B cell (primary cell): ENCODE measurements at regions not wholly inside any gene's neighbourhood (a gene's known extent, or its start where the extent isn't known, plus 50 kb on each side); places are given as distances from the start of the nearest gene placed in this dataset.

Source experiments
- ATAC-seq: fragments of 200-7000 bp; cut with Tn5 transposase; one replicate; pipeline ENCODE4 v1.10.0; 2021; ENCODE audit warnings: low read depth, mild to moderate bottlenecking, moderate number of reproducible peaks, moderate library complexity
- CTCF ChIA-PET: fragments of 350-600 bp; sonication (Branson Sonifier 250); formaldehyde crosslinking; loops from one replicate; lab custom pipeline; 2021; ENCODE audit warnings: antibody characterized with exemption, inconsistent platforms; lab: Charles Lee
- POLR2A ChIA-PET: fragments of 350-600 bp; sonication (Branson Sonifier 250); formaldehyde crosslinking; loops from one replicate; lab custom pipeline; 2021; ENCODE audit warnings: antibody characterized with exemption; lab: Charles Lee
- DNase-seq: peaks from one replicate; pipeline ENCODE4 v3.0.0; 2013
- H2AFZ ChIP-seq: 2 replicates; pipeline ENCODE4 v1.6.1; 2012; ENCODE audit warnings: mild to moderate bottlenecking, low read depth, low read length; ENCODE audit not compliant: insufficient read depth, poor library complexity, severe bottlenecking
- H3K27ac ChIP-seq, 2 donors: 1 replicate in 1 of 2; 2 replicates in 1 of 2; pipeline ENCODE4 v1.5.1; 2012 to 2013; ENCODE audit warnings: low read length in 2 of 2, mild to moderate bottlenecking in 2 of 2, moderate library complexity in 1 of 2
- H3K27me3 ChIP-seq, 4 experiments: fragments of 200-600 bp in 1 of 4; sonication (generic) in 1 of 4; replicated peaks in 1 of 4; 1 replicate in 2 of 4; 2 replicates in 2 of 4; pipeline versions ENCODE4 v1.6.1 to v1.7.0; 2013 to 2016; ENCODE audit warnings: low read length in 3 of 4, mild to moderate bottlenecking in 2 of 4, mixed read lengths in 1 of 4, moderate library complexity in 1 of 4; ENCODE audit not compliant: insufficient read depth in 4 of 4, control insufficient read depth in 3 of 4; ENCODE audit errors: control extremely low read depth in 1 of 4
- H3K36me3 ChIP-seq, 2 experiments: replicated peaks in 1 of 2; 1 replicate in 1 of 2; 2 replicates in 1 of 2; pipeline versions ENCODE4 v1.6.1 to v1.7.1; 2013; ENCODE audit warnings: low read length in 1 of 2; ENCODE audit not compliant: insufficient read depth in 2 of 2, control insufficient read depth in 1 of 2; ENCODE audit errors: control extremely low read depth in 1 of 2, extremely low read depth in 1 of 2
- H3K4me1 ChIP-seq, 2 donors: fragments of 200-600 bp in 1 of 2; sonication (generic) in 1 of 2; 1 replicate in 1 of 2; 2 replicates in 1 of 2; pipeline versions ENCODE4 v1.5.1 to v1.6.1; 2013 to 2017; ENCODE audit warnings: low read length in 2 of 2; ENCODE audit not compliant: control insufficient read depth in 2 of 2, insufficient read depth in 2 of 2
- H3K4me2 ChIP-seq: replicated peaks from 2 replicates; pipeline ENCODE3; 2012; ENCODE audit warnings: mild to moderate bottlenecking, low read depth, low read length; ENCODE audit not compliant: poor library complexity, severe bottlenecking
- H3K4me3 ChIP-seq, 5 experiments: fragments of 200-600 bp in 1 of 5; sonication (generic) in 1 of 5; 1 replicate in 3 of 5; 2 replicates in 2 of 5; pipeline versions ENCODE4 v1.5.1 to v1.7.0; 2011 to 2016; ENCODE audit warnings: low read length in 4 of 5, mild to moderate bottlenecking in 4 of 5, low read depth in 2 of 5, control low read depth in 1 of 5, moderate library complexity in 1 of 5; ENCODE audit not compliant: insufficient read depth in 1 of 5; ENCODE audit errors: control extremely low read depth in 1 of 5, extremely low read depth in 1 of 5
- H3K79me2 ChIP-seq: fragments of 200-600 bp; sonication (generic); one replicate; pipeline ENCODE4 v1.6.0; 2016; ENCODE audit warnings: low read length; ENCODE audit not compliant: control insufficient read depth, insufficient read depth
- H3K9ac ChIP-seq: fragments of 200-600 bp; sonication (generic); 2 replicates; pipeline ENCODE4 v1.6.1; 2017; ENCODE audit warnings: mild to moderate bottlenecking, low read length, moderate library complexity
- H3K9me3 ChIP-seq, 3 donors: one replicate each; pipeline versions ENCODE4 v1.6.1 to v1.7.1; 2013; ENCODE audit warnings: low read length in 2 of 3; ENCODE audit not compliant: control insufficient read depth in 2 of 3, insufficient read depth in 1 of 3; ENCODE audit errors: control extremely low read depth in 1 of 3
- H4K20me1 ChIP-seq: 2 replicates; pipeline ENCODE4 v1.6.0; 2012; ENCODE audit warnings: mild to moderate bottlenecking, low read length; ENCODE audit not compliant: insufficient read depth, control insufficient read depth, poor library complexity, severe bottlenecking
- H3K27ac Mint-ChIP-seq: one replicate; pipeline ENCODE4 v1.8.0; 2021; ENCODE audit warnings: mixed read lengths
- H3K27me3 Mint-ChIP-seq: one replicate; pipeline ENCODE4 v1.8.0; 2021; ENCODE audit warnings: mixed read lengths
- H3K4me1 Mint-ChIP-seq: one replicate; pipeline ENCODE4 v1.8.0; 2021; ENCODE audit warnings: mixed read lengths
- H3K4me3 Mint-ChIP-seq: one replicate; pipeline ENCODE4 v1.8.0; 2021; ENCODE audit warnings: mixed read lengths
- H3K9me3 Mint-ChIP-seq: one replicate; pipeline ENCODE4 v1.8.0; 2022; ENCODE audit warnings: mixed read lengths; ENCODE audit not compliant: insufficient read depth
- CTCF ChIP-seq: fragments of 200-600 bp; IDR thresholded peaks from one replicate; pipeline ENCODE4 v1.8.0; 2022; ENCODE audit warnings: antibody characterized with exemption, mild to moderate bottlenecking
- EZH2 ChIP-seq: IDR thresholded peaks from 2 replicates; pipeline ENCODE4 v1.6.1; 2012; ENCODE audit warnings: borderline replicate concordance, low read depth, mild to moderate bottlenecking, moderate library complexity, low read length; ENCODE audit not compliant: insufficient read depth, poor library complexity, severe bottlenecking
- WGBS: methylation state at CpG from one replicate; pipeline ENCODE4 v1.1.5; 2013; ENCODE audit warnings: missing lambda C conversion rate; ENCODE audit not compliant: insufficient coverage; 5-methylcytosine and 5-hydroxymethylcytosine counted together
- intact Hi-C: fragments of 100-400 bp; cut with micrococcal nuclease; formaldehyde crosslinking; loops from one replicate; pipeline ENCODE4 v1.10.0; 2022

DNA sequence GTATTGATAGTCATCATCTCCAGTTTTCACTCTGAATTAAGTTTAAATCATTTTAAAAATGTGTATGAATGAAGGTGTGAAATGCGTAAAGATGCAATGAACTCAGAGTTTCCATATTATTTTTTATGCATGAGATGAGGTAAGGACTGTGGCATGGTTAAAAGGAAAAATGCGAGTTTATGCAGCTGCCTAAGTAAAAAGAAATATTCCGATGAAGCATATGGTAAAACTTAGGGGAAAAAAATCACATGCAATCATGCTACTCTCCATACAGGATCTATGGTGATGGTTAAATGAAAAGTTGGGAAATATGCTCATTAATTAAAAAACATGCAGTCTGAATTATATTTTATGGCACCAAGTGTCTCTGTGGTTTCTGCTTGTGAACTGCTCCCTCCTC, 77.5 kb upstream of the SP8 start:
- Histone ChIP-seq H3K36me3 (no peaks in the 10 kb centered on the region), H3K4me3 (no peak overlapping the region), H3K9me3 (no peaks in the 10 kb centered on the region), H2AFZ (no peak overlapping the region), H3K9ac (no peak overlapping the region), H3K27ac (no peak overlapping the region), H4K20me1 (no peaks in the 10 kb centered on the region), H3K27me3 (no peaks in the 10 kb centered on the region), H3K79me2 (no peaks in the 10 kb centered on the region), H3K4me2 (no peak overlapping the region), H3K4me1 (no peaks in the 10 kb centered on the region)
- Mint-ChIP-seq H3K27me3 (peaks cover 2% of the 10 kb centered on the region), H3K27ac (no peak overlapping the region), H3K9me3 (no peaks in the 10 kb centered on the region), H3K4me3 (no peak overlapping the region), H3K4me1 (no peaks in the 10 kb centered on the region)
- no peak for DNase-seq
- no peak for ATAC-seq
- ChIA-PET POLR2A (no interaction called here), CTCF (interaction anchor here (0.6 kb wide), 1 partner anchor 40 kb away, joined by 5 read pairs; no protein-coding TSS in a partner anchor)
- TF ChIP-seq EZH2: no peak
- no peak for TF ChIP-seq CTCF
- intact Hi-C loops: no loop called here
- no CpG with 5 or more reads among the region's 3 CpGs for WGBS

GRCh38 chr7:20865684-20866083, 79.0 kb upstream of the SP8 start:
- no peak for TF ChIP-seq EZH2
- no peak for TF ChIP-seq CTCF
- Histone ChIP-seq H3K4me2 (no peak overlapping the region), H3K9ac (no peak overlapping the region), H3K36me3 (no peaks in the 10 kb centered on the region), H2AFZ (no peak overlapping the region), H3K27me3 (no peaks in the 10 kb centered on the region), H3K79me2 (no peaks in the 10 kb centered on the region), H4K20me1 (no peaks in the 10 kb centered on the region), H3K9me3 (no peaks in the 10 kb centered on the region), H3K4me3 (no peak overlapping the region), H3K4me1 (no peaks in the 10 kb centered on the region), H3K27ac (no peak overlapping the region)
- POLR2A ChIA-PET: no interaction called here
- WGBS: 100% methylated on average over 4 of the region's 6 CpGs
- DNase-seq (no peak), ATAC-seq (no peak)
- Mint-ChIP-seq H3K27ac (no peak overlapping the region), H3K4me1 (no peaks in the 10 kb centered on the region), H3K4me3 (no peak overlapping the region), H3K27me3 (peaks cover 2% of the 10 kb centered on the region), H3K9me3 (no peaks in the 10 kb centered on the region)
- CTCF ChIA-PET: no interaction called here
- intact Hi-C loops: no loop called here
